Stimulated activated CD4-positive, alpha-beta T cell treated with anti-CD3 and anti-CD28 coated beads, Interleukin-12 subunit alpha, Interleukin-12 subunit beta, amount 100 ng/mL, for 24 hours (primary cell): ENCODE measurements at regions not wholly inside any gene's neighbourhood (a gene's known extent, or its start where the extent isn't known, plus 50 kb on each side); places are given as distances from the start of the nearest gene placed in this dataset.
"Not testable (repeated sequence)": the region's sequence is repeated elsewhere in the genome, so short reads cannot be mapped to it uniquely, and the experiment has no call there.

Experiments used
- DNase-seq, 2 experiments: peaks; one replicate each; pipeline ENCODE4 v3.0.0-alpha.2; 2020; ENCODE audit warnings: low read depth in 2 of 2

GRCh38 chr6:3920321-3920720, 71.1 kb downstream of the FAM50B start:
- DNase-seq, result no peak

DNA sequence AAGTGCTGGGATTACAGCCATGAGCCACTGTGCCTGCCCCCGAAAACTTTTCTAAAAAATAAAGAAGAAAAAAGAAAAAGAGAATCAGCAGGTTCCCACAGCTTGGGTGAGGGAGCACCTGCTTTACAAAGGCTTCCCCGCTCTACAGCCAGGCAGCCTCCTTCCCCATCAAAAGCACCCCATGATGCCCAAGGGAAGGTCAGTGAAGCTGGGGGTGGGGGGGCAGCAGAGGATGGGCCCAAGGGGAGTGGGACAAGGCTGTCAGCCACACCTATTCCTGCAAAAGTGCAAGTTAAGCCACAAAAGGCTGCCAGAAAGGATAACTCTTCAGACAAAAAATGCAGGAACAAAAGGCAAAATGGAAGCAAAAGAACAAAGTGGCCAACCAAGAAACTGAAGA, 72.5 kb downstream of the FAM50B start:
- DNase-seq, result no peak

- not testable (repeated sequence) for DNase-seq
These were observed 73.4 kb downstream of the FAM50B start for GRCh38 chr6:3922619-3923018.

DNA sequence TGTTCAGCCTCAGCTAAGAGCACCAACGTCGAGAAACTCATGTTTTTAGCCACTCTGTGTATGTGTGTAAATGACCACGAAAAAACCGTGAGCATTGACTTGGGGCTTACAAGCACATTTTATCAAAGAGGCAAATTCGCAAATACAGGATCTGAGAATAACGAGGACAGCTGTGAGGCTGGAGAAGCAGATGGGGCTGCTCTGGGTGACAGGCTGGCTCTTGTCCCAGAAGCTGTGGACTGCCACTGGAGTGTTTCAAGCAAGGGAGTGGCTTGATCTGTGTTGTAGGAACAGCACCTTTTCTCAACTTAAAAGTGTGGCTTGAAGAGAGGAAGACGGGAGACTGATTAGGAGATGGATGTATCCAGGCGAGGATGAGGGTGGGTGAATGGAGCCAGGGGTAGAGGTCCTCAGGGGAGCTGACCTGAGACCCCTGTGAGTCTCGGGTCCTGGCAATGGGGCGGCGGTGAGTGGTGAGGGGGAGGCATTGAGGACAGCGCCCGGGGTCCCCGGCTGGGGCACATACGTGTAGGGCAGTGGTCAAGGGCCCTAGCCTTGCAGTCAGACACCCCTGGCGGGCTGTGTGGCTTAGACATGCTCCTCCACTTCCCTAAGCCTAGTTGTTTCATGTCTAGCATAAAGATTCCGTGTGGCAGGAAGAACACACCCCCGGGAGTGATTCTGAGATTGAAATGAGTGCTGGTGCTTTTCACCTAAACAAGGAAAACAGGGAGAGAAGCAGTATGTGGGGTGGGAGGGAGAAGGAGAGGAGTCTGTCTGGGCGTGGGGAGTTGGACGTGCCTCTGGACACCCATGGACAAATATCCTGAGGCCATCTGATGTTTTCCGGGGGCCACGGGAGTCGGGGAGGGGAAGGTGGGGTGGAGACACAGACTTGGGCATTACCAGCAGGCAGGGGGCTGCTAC, 76.3 kb downstream of the FAM50B start:
- DNase-seq, result not testable (repeated sequence)

- no peak for DNase-seq
These were observed 76.9 kb downstream of the FAM50B start for GRCh38 chr6:3926150-3926482.

GRCh38 chr6:3928111-3928510, 78.9 kb downstream of the FAM50B start:
- no peak for DNase-seq

DNA sequence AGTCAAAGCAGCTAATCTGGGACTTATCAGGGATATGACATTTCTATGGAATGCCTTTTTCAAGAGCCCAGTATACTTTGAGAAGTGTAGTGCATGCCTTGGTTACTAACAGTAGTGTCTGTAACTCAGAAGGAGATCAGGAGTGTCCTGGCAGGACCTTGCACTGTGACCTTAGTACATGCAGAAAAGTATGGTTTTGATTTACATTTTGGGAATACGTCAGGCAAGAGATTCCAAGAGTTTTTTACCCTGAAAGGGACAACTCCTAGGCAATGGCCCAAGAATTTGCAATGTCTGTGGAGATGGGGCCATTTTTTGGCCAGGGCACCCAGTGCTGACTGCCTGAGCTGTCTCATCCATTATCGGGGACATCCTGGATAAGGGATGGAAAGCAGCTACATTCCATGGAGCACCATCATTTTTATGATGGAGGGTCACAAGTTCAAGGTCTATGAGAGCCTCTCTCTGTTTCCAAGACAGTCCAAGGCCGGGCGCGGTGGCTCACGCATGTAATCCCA, 80.2 kb downstream of the FAM50B start:
- no peak for DNase-seq

GRCh38 chr6:3937438-3937837, 88.3 kb downstream of the FAM50B start:
- DNase-seq, result no peak

DNA sequence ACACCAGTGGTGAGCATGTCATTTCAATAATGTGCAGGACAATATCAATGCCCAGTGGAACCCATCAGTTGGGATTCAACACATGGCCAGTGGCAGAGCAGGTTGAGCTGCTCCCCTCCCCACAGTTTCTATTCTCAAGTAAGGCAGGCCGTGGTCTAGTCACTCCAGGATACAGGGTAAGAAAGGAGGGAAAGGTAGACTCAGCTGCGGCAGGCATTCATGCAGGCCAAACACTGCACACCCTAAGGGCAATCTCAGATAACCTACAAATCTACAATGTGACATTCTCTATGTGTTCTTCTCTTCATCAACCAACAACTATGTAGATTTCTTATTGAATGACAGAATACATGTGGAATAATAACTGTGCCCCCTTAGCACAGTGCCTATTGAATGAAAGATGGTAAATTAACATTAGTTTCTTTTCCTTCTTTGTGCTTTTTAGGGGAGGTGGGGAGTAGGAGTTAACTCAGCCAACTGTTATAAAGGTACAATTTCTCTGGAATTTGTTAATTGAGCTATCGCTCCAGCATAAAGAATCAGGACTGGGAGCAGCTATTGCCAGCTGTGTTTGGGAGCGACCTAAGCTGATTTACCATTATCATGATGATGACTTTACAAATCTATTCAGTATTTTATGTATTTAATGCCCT, 89.7 kb downstream of the FAM50B start:
- no peak for DNase-seq

- DNase-seq, result no peak
These were observed 90.3 kb downstream of the FAM50B start for GRCh38 chr6:3939368-3939958.

- DNase-seq, result no peak
These were observed 90.8 kb downstream of the FAM50B start for GRCh38 chr6:3939964-3940363.

DNA sequence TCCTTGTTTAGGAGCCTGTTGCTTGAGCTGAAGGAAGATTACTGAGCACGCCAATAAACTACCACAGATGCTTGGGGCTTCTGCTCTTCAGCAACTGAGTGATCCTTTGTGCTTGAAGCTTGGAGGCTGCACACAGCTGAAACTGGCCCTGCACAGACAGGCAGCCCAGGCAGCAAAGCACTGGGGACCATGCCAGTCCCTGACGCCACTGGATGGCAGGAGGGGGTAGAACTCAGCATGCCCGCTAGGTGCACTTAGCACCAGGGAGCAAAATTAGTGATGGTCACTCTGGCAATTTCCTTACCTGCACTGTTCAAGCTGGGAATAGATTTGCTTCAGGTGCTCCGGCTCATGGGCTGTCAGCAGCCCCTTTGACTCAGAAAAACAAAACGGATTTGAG, 91.5 kb downstream of the FAM50B start:
- DNase-seq, result no peak

- no peak for DNase-seq
These were observed 94.2 kb downstream of the FAM50B start for GRCh38 chr6:3943331-3943765.

DNA sequence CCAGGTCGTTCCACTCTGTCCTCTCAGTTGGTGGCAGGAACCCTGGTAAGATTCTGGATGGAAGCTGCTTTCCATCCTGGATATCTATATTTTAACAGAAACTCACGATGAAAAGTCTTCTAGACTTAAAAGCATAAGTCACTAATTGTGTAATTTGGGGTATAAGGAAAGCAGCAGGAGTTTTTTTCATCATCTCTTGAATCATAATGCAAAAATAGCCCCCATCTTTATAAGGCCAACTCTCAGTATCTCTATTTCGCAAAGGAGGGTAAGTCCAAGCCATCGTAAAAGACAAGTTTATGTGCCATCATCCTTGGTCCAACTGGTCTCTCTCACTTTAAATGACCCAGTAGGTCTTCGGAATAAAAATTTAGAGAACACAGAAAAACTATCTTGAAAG, 95.1 kb downstream of the FAM50B start:
- no peak for DNase-seq

- DNase-seq, result no peak
These were observed 97.6 kb downstream of the FAM50B start for GRCh38 chr6:3946778-3947177.

GRCh38 chr6:3948866-3949265, 99.7 kb downstream of the FAM50B start:
- no peak for DNase-seq

- DNase-seq, result no peak
These were observed 100.3 kb downstream of the FAM50B start for GRCh38 chr6:3949521-3949920.

GRCh38 chr6:3956054-3956453, 106.9 kb downstream of the FAM50B start:
- DNase-seq, result no peak

DNA sequence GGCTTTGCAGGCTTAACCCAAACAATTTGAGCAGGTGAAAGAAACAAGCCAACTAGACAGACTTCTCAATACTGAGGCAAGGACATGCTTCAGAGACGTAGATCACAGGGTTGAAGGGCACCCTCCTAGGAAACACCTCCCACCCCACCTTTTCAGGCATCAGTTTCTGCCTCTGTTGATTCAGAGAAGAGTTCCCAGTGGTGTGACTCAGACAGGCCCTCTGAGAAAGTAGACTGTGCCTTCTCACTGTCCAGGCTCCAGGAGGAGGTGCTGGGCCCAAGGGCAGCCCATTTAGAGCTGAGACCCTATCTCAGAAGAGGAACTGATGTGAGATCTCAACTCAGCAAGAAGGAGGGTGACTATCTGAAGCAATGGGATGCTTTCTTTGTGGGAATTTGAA, 108.1 kb downstream of the FAM50B start:
- no peak for DNase-seq

GRCh38 chr6:3958255-3958654, 109.1 kb downstream of the FAM50B start:
- no peak for DNase-seq

GRCh38 chr6:3959385-3959784, 110.2 kb downstream of the FAM50B start:
- DNase-seq, result no peak

GRCh38 chr6:3960754-3961361, 111.7 kb downstream of the FAM50B start:
- no peak for DNase-seq
